ENCODE measurements at regions not wholly inside any gene's neighbourhood (a gene's known extent, or its start where the extent isn't known, plus 50 kb on each side); places are given as distances from the start of the nearest gene placed in this dataset.

GRCh38 chr1:164017239-164017638 is 541.7 kb upstream of the PBX1 start:
- TF ChIP-seq CTCF (IDR thresholded peaks at IDR 0.05) (no peak), POLR2A (IDR thresholded peaks at IDR 0.05) (no peak)
